K562 (cell line): ENCODE measurements at regions not wholly inside any gene's neighbourhood (a gene's known extent, or its start where the extent isn't known, plus 50 kb on each side); places are given as distances from the start of the nearest gene placed in this dataset.

Experiments
- ATAC-seq: fragments of 200-7000 bp; cut with Tn5 transposase; 3 replicates; pipeline ENCODE4 v1.9.1; 2020; ENCODE audit warnings: moderate library complexity
- BruUV-seq: library from RNA; stranded (reverse); fragments of 400-500 nt; replicated peaks from 2 replicates; lab custom pipeline; 2021; lab: Mats Ljungman, UMichigan
- CTCF ChIA-PET: fragments of 300-600 bp; formaldehyde crosslinking; extraction: SDS; loops from one replicate; lab custom pipeline; 2021; ENCODE audit warnings: low intra/inter-chr PET ratio; lab: Yijun Ruan, JAX
- POLR2A ChIA-PET: fragments of 300-600, 350-650 bp; sonication (Branson Sonifier 250); formaldehyde crosslinking; extraction: SDS; loops from one replicate; lab custom pipeline; 2021; ENCODE audit warnings: antibody characterized with exemption, inconsistent platforms; lab: Yijun Ruan, JAX
- DNase-seq, 4 experiments: peaks; one replicate each; pipeline versions ENCODE4 v3.0.0 to v3.0.0-alpha.2; 2011 to 2018; ENCODE audit warnings: low spot score in 3 of 4, mixed read lengths in 3 of 4; ENCODE audit errors: extremely low read depth in 1 of 4
- FAIRE-seq: peaks from 2 replicates; lab custom pipeline; 2011; peaks lifted over from hg19 to GRCh38; lab: Jason Lieb, UNC
- H2AFZ ChIP-seq: 2 replicates; pipeline ENCODE4 v1.6.0; 2011; ENCODE audit warnings: low read depth, low read length, control low read depth, inconsistent platforms
- H3K27ac ChIP-seq: fragments of 200-600 bp; 3 replicates; pipeline ENCODE4 v1.8.0; 2011; ENCODE audit warnings: low read depth, mild to moderate bottlenecking, control low read depth, inconsistent platforms, low read length, moderate library complexity, mixed read lengths; ENCODE audit errors: extremely low read depth
- H3K27me3 ChIP-seq, 2 experiments: fragments of 300-600 bp in 1 of 2; 2 replicates in 1 of 2; 3 replicates in 1 of 2; pipeline versions ENCODE4 v1.6.0 to v1.8.0; 2011; ENCODE audit warnings: inconsistent platforms in 2 of 2, low read length in 2 of 2, mild to moderate bottlenecking in 1 of 2, mixed read lengths in 1 of 2, moderate library complexity in 1 of 2; ENCODE audit not compliant: control insufficient read depth in 2 of 2, insufficient read depth in 2 of 2
- H3K36me3 ChIP-seq: fragments of 300-600 bp; 3 replicates; pipeline ENCODE4 v1.8.0; 2011; ENCODE audit warnings: mild to moderate bottlenecking, low read length, inconsistent platforms; ENCODE audit not compliant: control insufficient read depth, insufficient read depth
- H3K4me1 ChIP-seq, 2 experiments: fragments of 200-600 bp in 1 of 2; replicated peaks in 1 of 2; 2 replicates in 1 of 2; 3 replicates in 1 of 2; pipeline versions ENCODE4 v1.5.1 to v1.8.0; 2011; ENCODE audit warnings: inconsistent platforms in 2 of 2, low read length in 2 of 2, mild to moderate bottlenecking in 1 of 2, mixed read lengths in 1 of 2, moderate library complexity in 1 of 2; ENCODE audit not compliant: control insufficient read depth in 2 of 2, insufficient read depth in 2 of 2
- H3K4me2 ChIP-seq: 2 replicates; pipeline ENCODE4 v1.6.1; 2011; ENCODE audit warnings: low read length, control low read depth, inconsistent platforms, mixed read lengths; ENCODE audit not compliant: insufficient read depth
- H3K4me3 ChIP-seq: fragments of 200-600 bp; sonication (generic), shearing (Covaris generic); 2 replicates; pipeline ENCODE4 v1.5.1; 2016; ENCODE audit warnings: control low read depth, inconsistent platforms
- H3K79me2 ChIP-seq: fragments of 200-600 bp; 3 replicates; pipeline ENCODE4 v1.8.0; 2011; ENCODE audit warnings: low read length, inconsistent platforms; ENCODE audit not compliant: control insufficient read depth, insufficient read depth
- H3K9ac ChIP-seq, 2 experiments: 2 replicates each; pipeline versions ENCODE4 v1.6.0 to v1.6.1; 2011; ENCODE audit warnings: low read depth in 2 of 2, low read length in 2 of 2, control low read depth in 1 of 2, inconsistent platforms in 1 of 2, mild to moderate bottlenecking in 1 of 2, mixed read lengths in 1 of 2; ENCODE audit not compliant: insufficient read depth in 1 of 2
- H3K9me1 ChIP-seq: one replicate; pipeline ENCODE4 v1.6.0; 2011; ENCODE audit warnings: inconsistent platforms, mild to moderate bottlenecking, low read length, moderate library complexity; ENCODE audit not compliant: control insufficient read depth, insufficient read depth
- H3K9me3 ChIP-seq: replicated peaks from 2 replicates; pipeline ENCODE4 v1.5.1; 2011; ENCODE audit warnings: low read depth, low read length, inconsistent platforms; ENCODE audit not compliant: control insufficient read depth, insufficient read depth
- H4K20me1 ChIP-seq: replicated peaks from 2 replicates; pipeline ENCODE4 v1.6.1; 2011; ENCODE audit warnings: low read length, inconsistent platforms, mixed read lengths; ENCODE audit not compliant: control insufficient read depth, insufficient read depth
- EGR1 ChIP-seq: fragments of 450-650 bp; conservative IDR thresholded peaks from 2 replicates; pipeline ENCODE4 v1.6.1; 2017; ENCODE audit warnings: mild to moderate bottlenecking
- MYNN ChIP-seq, 2 experiments: sonication (generic); formaldehyde crosslinking in 1 of 2; IDR thresholded peaks; 2 replicates each; pipeline versions ENCODE4 v1.5.0 to v1.6.1; 2016 to 2020; ENCODE audit warnings: antibody characterized with exemption in 1 of 2, missing genetic modification reagents in 1 of 2
- RNF2 ChIP-seq: sonication (generic); IDR thresholded peaks from 2 replicates; pipeline ENCODE4 v1.6.1; 2016
- TBP ChIP-seq: optimal IDR thresholded peaks from 2 replicates; pipeline ENCODE3; 2011; ENCODE audit warnings: low read depth, low read length, improper control_type of control experiment
- ZNF717 ChIP-seq: fragments of 250-450 bp; sonication (Bioruptor Pico); IDR thresholded peaks from 2 replicates; pipeline ENCODE4 v1.5.0; 2021
- WGBS: fragments of 100-300 bp; shearing (Covaris generic); methylation state at CpG from one replicate; pipeline ENCODE4 v1.1.6; 2016; ENCODE audit warnings: low coverage, mixed read lengths; ENCODE audit not compliant: insufficient coverage; ENCODE audit errors: missing lambda C conversion rate; 5-methylcytosine and 5-hydroxymethylcytosine counted together
- in situ Hi-C: fragments of 300-500 bp; cut with MboI; formaldehyde crosslinking; loops from 4 replicates; pipeline ENCODE4 v1.15.0; 2018; ENCODE audit warnings: inconsistent platforms, mixed read lengths
- intact Hi-C: fragments of 100-400 bp; cut with micrococcal nuclease; formaldehyde crosslinking; loops from 2 replicates; pipeline ENCODE4 v1.14.2; 2022
- TF ChIP-seq, protein P1 (sequence below): IDR thresholded peaks from 2 replicates; pipeline ENCODE4 v1.6.1; 2011; ENCODE audit warnings: borderline replicate concordance, low read depth, mild to moderate bottlenecking, moderate library complexity, low read length; ENCODE audit not compliant: insufficient read depth, poor library complexity, severe bottlenecking
- TF ChIP-seq, protein P2 (sequence below), 2 experiments: fragments of 450-650 bp; conservative IDR thresholded peaks; 2 replicates each; pipeline ENCODE4 v1.6.1; 2017; ENCODE audit warnings: mild to moderate bottlenecking in 2 of 2, moderate library complexity in 2 of 2

DNA sequence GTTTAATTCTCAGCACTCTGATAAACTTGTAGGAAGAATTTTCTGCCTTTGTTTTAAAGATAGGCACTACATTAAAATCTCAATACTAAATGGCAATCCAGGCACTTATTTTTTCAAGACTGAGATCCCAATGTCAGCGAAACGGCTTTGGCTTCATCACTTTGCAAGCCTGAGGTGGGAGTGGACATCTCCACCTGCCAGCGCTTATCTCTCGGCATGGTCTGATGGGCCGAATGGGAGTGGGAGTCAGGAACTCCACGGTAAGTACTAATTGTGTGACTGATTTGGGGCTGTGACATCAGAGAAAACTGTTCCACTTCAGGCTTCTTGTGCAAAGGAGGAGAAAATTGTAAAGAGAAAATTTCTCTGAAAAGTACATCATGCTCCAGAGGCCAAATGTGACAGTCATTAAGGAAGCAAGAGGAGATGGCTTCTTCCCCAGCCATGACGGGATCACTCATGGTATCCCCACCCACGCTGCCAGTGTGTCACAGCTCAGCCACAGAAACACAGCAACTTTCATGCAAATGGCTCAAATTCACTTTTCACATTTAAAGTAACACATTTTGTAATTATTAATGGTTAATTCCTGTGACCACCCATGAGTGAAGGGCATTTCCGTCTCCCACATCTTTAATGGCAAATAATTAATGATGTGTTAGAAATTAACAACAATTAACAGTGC lies 385.5 kb upstream of the HNRNPA3 start:
- Histone ChIP-seq H4K20me1 (no peaks in the 10 kb centered on the region), H3K36me3 (no peaks in the 10 kb centered on the region), H3K4me3 (no peak overlapping the region), H3K9me1 (no peaks in the 10 kb centered on the region), H3K27me3 (peaks cover 0 to 5% of the 10 kb centered on the region in 2 experiments; a peak in 3 of 5 replicates), H3K9ac (no peak overlapping the region), H2AFZ (no peak overlapping the region), H3K4me2 (no peak overlapping the region), H3K4me1 (no peaks in the 10 kb centered on the region), H3K27ac (no peak overlapping the region), H3K9me3 (no peaks in the 10 kb centered on the region), H3K79me2 (no peaks in the 10 kb centered on the region)
- ATAC-seq, result no peak
- WGBS, result 3% methylated on average over 9 of the region's 9 CpGs
- ChIA-PET CTCF (no interaction called here), POLR2A (no interaction called here)
- no peak for DNase-seq
- in situ Hi-C loops (no loop called here), intact Hi-C loops (no loop called here)
- FAIRE-seq, result no peak
- TF ChIP-seq, protein P1, sequence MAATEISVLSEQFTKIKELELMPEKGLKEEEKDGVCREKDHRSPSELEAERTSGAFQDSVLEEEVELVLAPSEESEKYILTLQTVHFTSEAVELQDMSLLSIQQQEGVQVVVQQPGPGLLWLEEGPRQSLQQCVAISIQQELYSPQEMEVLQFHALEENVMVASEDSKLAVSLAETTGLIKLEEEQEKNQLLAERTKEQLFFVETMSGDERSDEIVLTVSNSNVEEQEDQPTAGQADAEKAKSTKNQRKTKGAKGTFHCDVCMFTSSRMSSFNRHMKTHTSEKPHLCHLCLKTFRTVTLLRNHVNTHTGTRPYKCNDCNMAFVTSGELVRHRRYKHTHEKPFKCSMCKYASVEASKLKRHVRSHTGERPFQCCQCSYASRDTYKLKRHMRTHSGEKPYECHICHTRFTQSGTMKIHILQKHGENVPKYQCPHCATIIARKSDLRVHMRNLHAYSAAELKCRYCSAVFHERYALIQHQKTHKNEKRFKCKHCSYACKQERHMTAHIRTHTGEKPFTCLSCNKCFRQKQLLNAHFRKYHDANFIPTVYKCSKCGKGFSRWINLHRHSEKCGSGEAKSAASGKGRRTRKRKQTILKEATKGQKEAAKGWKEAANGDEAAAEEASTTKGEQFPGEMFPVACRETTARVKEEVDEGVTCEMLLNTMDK, result no peak
- TF ChIP-seq, protein P2, sequence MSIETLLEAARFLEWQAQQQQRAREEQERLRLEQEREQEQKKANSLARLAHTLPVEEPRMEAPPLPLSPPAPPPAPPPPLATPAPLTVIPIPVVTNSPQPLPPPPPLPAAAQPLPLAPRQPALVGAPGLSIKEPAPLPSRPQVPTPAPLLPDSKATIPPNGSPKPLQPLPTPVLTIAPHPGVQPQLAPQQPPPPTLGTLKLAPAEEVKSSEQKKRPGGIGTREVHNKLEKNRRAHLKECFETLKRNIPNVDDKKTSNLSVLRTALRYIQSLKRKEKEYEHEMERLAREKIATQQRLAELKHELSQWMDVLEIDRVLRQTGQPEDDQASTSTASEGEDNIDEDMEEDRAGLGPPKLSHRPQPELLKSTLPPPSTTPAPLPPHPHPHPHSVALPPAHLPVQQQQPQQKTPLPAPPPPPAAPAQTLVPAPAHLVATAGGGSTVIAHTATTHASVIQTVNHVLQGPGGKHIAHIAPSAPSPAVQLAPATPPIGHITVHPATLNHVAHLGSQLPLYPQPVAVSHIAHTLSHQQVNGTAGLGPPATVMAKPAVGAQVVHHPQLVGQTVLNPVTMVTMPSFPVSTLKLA (conservative IDR thresholded peaks at IDR 0.05), result no peak
- TF ChIP-seq MYNN (IDR thresholded peaks at IDR 0.05) (no peak), MYNN (CRISPR knock-in tag; IDR thresholded peaks at IDR 0.05) (no peak), TBP (no peak), EGR1 (0 out of 2 replicates have a peak, but pooled peaks have one; percentile 11), RNF2 (no peak), ZNF717 (CRISPR knock-in tag) (no peak)
- BruUV-seq, result no TSS peak
